H1 (cell line): ENCODE measurements at regions not wholly inside any gene's neighbourhood (a gene's known extent, or its start where the extent isn't known, plus 50 kb on each side); places are given as distances from the start of the nearest gene placed in this dataset.

Experiments used
- CTCF ChIA-PET: fragments of 300-600 bp; sonication (Branson Sonifier 250); formaldehyde crosslinking; loops from one replicate; lab custom pipeline; 2021; ENCODE audit not compliant: partially characterized antibody; lab: Charles Lee
- POLR2A ChIA-PET: fragments of 300-600 bp; sonication (Branson Sonifier 250); formaldehyde crosslinking; loops from one replicate; lab custom pipeline; 2021; ENCODE audit warnings: inconsistent platforms; ENCODE audit not compliant: partially characterized antibody; lab: Charles Lee
- DNase-seq, 2 experiments: peaks; one replicate each; pipeline versions ENCODE4 v3.0.0 to v3.0.0-alpha.2; 2010 to 2022; ENCODE audit warnings: low spot score in 2 of 2, low read depth in 1 of 2, mixed read lengths in 1 of 2
- FAIRE-seq: peaks from 2 replicates; lab custom pipeline; 2011; peaks lifted over from hg19 to GRCh38; lab: Jason Lieb, UNC
- H2AFZ ChIP-seq: 2 replicates; pipeline ENCODE4 v1.8.1; 2012; ENCODE audit warnings: low read length, inconsistent platforms
- H2AK5ac ChIP-seq: 2 replicates; pipeline ENCODE4 v1.6.1; 2013; ENCODE audit warnings: low read depth, low read length
- H2BK120ac ChIP-seq: replicated peaks from 2 replicates; pipeline ENCODE3; 2013; ENCODE audit warnings: low read depth, low read length, inconsistent platforms
- H2BK12ac ChIP-seq: 2 replicates; pipeline ENCODE4 v1.6.1; 2013; ENCODE audit warnings: low read depth, low read length
- H2BK15ac ChIP-seq: 2 replicates; pipeline ENCODE4 v1.6.1; 2013; ENCODE audit warnings: low read length
- H2BK20ac ChIP-seq: 2 replicates; pipeline ENCODE4 v1.6.1; 2013; ENCODE audit warnings: low read length
- H2BK5ac ChIP-seq: 2 replicates; pipeline ENCODE4 v1.6.1; 2013; ENCODE audit warnings: low read depth, low read length
- H3K14ac ChIP-seq: 2 replicates; pipeline ENCODE4 v1.6.1; 2013; ENCODE audit warnings: inconsistent platforms; ENCODE audit not compliant: insufficient read length
- H3K18ac ChIP-seq: 2 replicates; pipeline ENCODE4 v1.6.1; 2013; ENCODE audit warnings: low read length; ENCODE audit errors: extremely low read depth
- H3K23ac ChIP-seq: 2 replicates; pipeline ENCODE4 v1.6.1; 2013; ENCODE audit warnings: inconsistent platforms; ENCODE audit not compliant: insufficient read length
- H3K23me2 ChIP-seq: 2 replicates; pipeline ENCODE4 v1.6.1; 2013; ENCODE audit warnings: low read depth, low read length
- H3K27ac ChIP-seq: 2 replicates; pipeline ENCODE4 v1.6.1; 2011; ENCODE audit warnings: low read depth, low read length, inconsistent platforms
- H3K27me3 ChIP-seq, 4 experiments: replicated peaks in 1 of 4; 1 replicate in 1 of 4; 2 replicates in 3 of 4; pipeline versions ENCODE4 v1.6.1 to v1.8.1; 2011 to 2013; ENCODE audit warnings: low read length in 3 of 4, mild to moderate bottlenecking in 3 of 4, inconsistent platforms in 2 of 4, mixed read lengths in 2 of 4, moderate library complexity in 1 of 4; ENCODE audit not compliant: control insufficient read depth in 3 of 4, insufficient read depth in 3 of 4; ENCODE audit errors: extremely low read depth in 1 of 4
- H3K36me3 ChIP-seq, 4 experiments: 2 replicates each; pipeline versions ENCODE4 v1.6.1 to v1.8.1; 2011 to 2013; ENCODE audit warnings: mild to moderate bottlenecking in 4 of 4, low read length in 3 of 4, moderate library complexity in 2 of 4, control low read depth in 1 of 4, inconsistent platforms in 1 of 4; ENCODE audit not compliant: insufficient read depth in 4 of 4, control insufficient read depth in 2 of 4
- H3K4ac ChIP-seq: replicated peaks from 2 replicates; pipeline ENCODE3; 2013; ENCODE audit warnings: low read length, low read depth, mixed read lengths, inconsistent platforms; ENCODE audit not compliant: insufficient read length
- H3K4me1 ChIP-seq, 4 experiments: replicated peaks in 1 of 4; 1 replicate in 1 of 4; 2 replicates in 3 of 4; pipeline versions ENCODE4 v1.6.1 to v1.8.1; 2011 to 2013; ENCODE audit warnings: low read length in 3 of 4, inconsistent platforms in 2 of 4, mixed read lengths in 1 of 4; ENCODE audit not compliant: insufficient read depth in 4 of 4, control insufficient read depth in 3 of 4
- H3K4me2 ChIP-seq, 2 experiments: 2 replicates each; pipeline versions ENCODE4 v1.6.1 to v1.8.1; 2011 to 2013; ENCODE audit warnings: low read depth in 2 of 2, low read length in 2 of 2, control low read depth in 1 of 2, inconsistent platforms in 1 of 2, mild to moderate bottlenecking in 1 of 2; ENCODE audit not compliant: insufficient read depth in 1 of 2
- H3K4me3 ChIP-seq, 4 experiments: fragments of 200-600, 300-600 bp in 1 of 4; sonication (generic), shearing (Covaris generic), sonication (Bioruptor Twin) in 1 of 4; 2 replicates each; pipeline versions ENCODE4 v1.5.1 to v1.8.1; 2011 to 2016; ENCODE audit warnings: low read length in 4 of 4, low read depth in 3 of 4, control low read depth in 2 of 4, inconsistent platforms in 2 of 4, mild to moderate bottlenecking in 2 of 4, mixed read lengths in 1 of 4, moderate library complexity in 1 of 4; ENCODE audit not compliant: insufficient read depth in 2 of 4; ENCODE audit errors: extremely low read depth in 1 of 4
- H3K56ac ChIP-seq: replicated peaks from 2 replicates; pipeline ENCODE3; 2013; ENCODE audit warnings: low read depth, mild to moderate bottlenecking, mixed read lengths, low read length, inconsistent platforms; ENCODE audit not compliant: insufficient read length
- H3K79me1 ChIP-seq: 2 replicates; pipeline ENCODE4 v1.6.1; 2013; ENCODE audit warnings: low read depth, low read length, control low read depth
- H3K79me2 ChIP-seq, 2 experiments: 2 replicates each; pipeline versions ENCODE4 v1.6.1 to v1.8.1; 2012 to 2013; ENCODE audit warnings: low read length in 2 of 2, mild to moderate bottlenecking in 2 of 2, inconsistent platforms in 1 of 2; ENCODE audit not compliant: insufficient read depth in 2 of 2, control insufficient read depth in 1 of 2
- H3K9ac ChIP-seq, 4 experiments: replicated peaks in 1 of 4; 1 replicate in 1 of 4; 2 replicates in 3 of 4; pipeline versions ENCODE4 v1.6.1 to v1.8.1; 2011 to 2013; ENCODE audit warnings: low read depth in 3 of 4, low read length in 3 of 4, control low read depth in 2 of 4, mild to moderate bottlenecking in 2 of 4, moderate library complexity in 2 of 4, inconsistent platforms in 1 of 4; ENCODE audit errors: extremely low read depth in 1 of 4
- H3K9me3 ChIP-seq, 2 experiments: 2 replicates each; pipeline versions ENCODE4 v1.6.1 to v1.8.1; 2012 to 2013; ENCODE audit warnings: mild to moderate bottlenecking in 2 of 2, moderate library complexity in 2 of 2, control low read depth in 1 of 2, inconsistent platforms in 1 of 2, low read depth in 1 of 2, low read length in 1 of 2, mixed read lengths in 1 of 2; ENCODE audit not compliant: insufficient read depth in 2 of 2
- H4K20me1 ChIP-seq, 2 experiments: replicated peaks in 1 of 2; 2 replicates each; pipeline versions ENCODE3 to v1.8.1; 2011 to 2013; ENCODE audit warnings: inconsistent platforms in 2 of 2, low read length in 2 of 2, mild to moderate bottlenecking in 1 of 2; ENCODE audit not compliant: insufficient read depth in 2 of 2, control insufficient read depth in 1 of 2
- H4K5ac ChIP-seq: 2 replicates; pipeline ENCODE4 v1.6.1; 2013; ENCODE audit warnings: low read length, low read depth, mixed read lengths, inconsistent platforms; ENCODE audit not compliant: insufficient read length
- H4K8ac ChIP-seq: 2 replicates; pipeline ENCODE4 v1.8.0; 2013; ENCODE audit warnings: mild to moderate bottlenecking, moderate library complexity, low read length, inconsistent platforms; ENCODE audit not compliant: insufficient read depth; ENCODE audit errors: extremely low read depth
- H4K91ac ChIP-seq: replicated peaks from 2 replicates; pipeline ENCODE3; 2013; ENCODE audit warnings: low read length, mixed read lengths, inconsistent platforms; ENCODE audit not compliant: insufficient read length
- CBX8 ChIP-seq: fragments of 300-800, 300-1000 bp; sonication (generic); IDR thresholded peaks from 2 replicates; pipeline ENCODE4 v1.7.1; 2016; ENCODE audit warnings: low read depth, low read length, borderline replicate concordance
- EZH2 ChIP-seq: fragments of 200-600 bp; sonication (generic); IDR thresholded peaks from 2 replicates; pipeline ENCODE4 v1.7.1; 2012; ENCODE audit warnings: low read depth, mild to moderate bottlenecking, moderate library complexity, low read length, inconsistent platforms; ENCODE audit not compliant: severe bottlenecking
- GTF2F1 ChIP-seq: IDR thresholded peaks from 2 replicates; pipeline ENCODE4 v1.6.1; 2012; ENCODE audit warnings: low read depth, low read length, improper control_type of control experiment, borderline replicate concordance
- POLR2A ChIP-seq, 2 experiments: IDR thresholded peaks; 1 replicate in 1 of 2; 2 replicates in 1 of 2; pipeline ENCODE4 v1.6.1; 2011; ENCODE audit warnings: low read depth in 2 of 2, low read length in 2 of 2, mild to moderate bottlenecking in 2 of 2; ENCODE audit errors: control extremely low read depth in 1 of 2
- SP1 ChIP-seq: IDR thresholded peaks from 2 replicates; pipeline ENCODE4 v1.6.1; 2011; ENCODE audit warnings: low read depth, low read length
- YY1 ChIP-seq: IDR thresholded peaks from 2 replicates; pipeline ENCODE4 v1.6.1; 2011; ENCODE audit warnings: low read depth, mild to moderate bottlenecking, low read length

- FAIRE-seq (no peak), DNase-seq (no peak)
- H3K9me3 ChIP-seq, result no peaks in the 10 kb centered on the region
- TF ChIP-seq SP1 (no peak), YY1 (no peak), CBX8 (no peak), EZH2 (no peak), POLR2A (IDR thresholded peaks at IDR 0.05; ENCODE audit: control extremely low read depth in 1 of 2, low read depth in 2 of 2, low read length in 2 of 2) (no peak), GTF2F1 (no peak)
- no peak overlapping the region for H2BK12ac ChIP-seq
- no peak overlapping the region for H4K5ac ChIP-seq
- H3K23me2 ChIP-seq, result no peaks in the 10 kb centered on the region
- H2AFZ ChIP-seq, result no peak overlapping the region
- no peak overlapping the region for H3K18ac ChIP-seq
- H3K14ac ChIP-seq, result no peak overlapping the region
- H3K79me2 ChIP-seq, result no peaks in the 10 kb centered on the region
- H3K36me3 ChIP-seq, result no peaks in the 10 kb centered on the region
- H2BK15ac ChIP-seq, result no peak overlapping the region
- ChIA-PET CTCF (interaction anchor here (0.6 kb wide), 1 partner anchor 157 kb away, joined by 3 read pairs; no protein-coding TSS in a partner anchor), POLR2A (no interaction called here)
- H2AK5ac ChIP-seq, result no peak overlapping the region
- no peak overlapping the region for H2BK5ac ChIP-seq
- H3K9ac ChIP-seq, result no peak overlapping the region
- no peaks in the 10 kb centered on the region for H3K79me1 ChIP-seq
- H3K27me3 ChIP-seq, result no peaks in the 10 kb centered on the region
- H3K56ac ChIP-seq, result no peak overlapping the region
- H4K91ac ChIP-seq, result no peak overlapping the region
- no peaks in the 10 kb centered on the region for H4K20me1 ChIP-seq
- no peak overlapping the region for H4K8ac ChIP-seq
- H3K23ac ChIP-seq, result no peak overlapping the region
- peaks cover 0 to 6% (median 3%) of the 10 kb centered on the region in 4 experiments; a peak in 2 of 7 replicates for H3K4me1 ChIP-seq
- no peak overlapping the region for H3K27ac ChIP-seq
- H3K4me3 ChIP-seq, result no peak overlapping the region
- H2BK20ac ChIP-seq, result no peak overlapping the region
- H2BK120ac ChIP-seq, result no peak overlapping the region
- no peak overlapping the region for H3K4me2 ChIP-seq
- H3K4ac ChIP-seq, result no peak overlapping the region
Observed at GRCh38 chr4:57635910-57636309, 525.7 kb upstream of the IGFBP7 start.
